H7 (cell line): ENCODE measurements at regions not wholly inside any gene's neighbourhood (a gene's known extent, or its start where the extent isn't known, plus 50 kb on each side); places are given as distances from the start of the nearest gene placed in this dataset.
A peak's percentile ranks its signal among the peaks of the same experiment; 100 is the strongest.

Experiments
- DNase-seq: peaks from one replicate; pipeline ENCODE4 v3.0.0; 2012
- H3K27me3 ChIP-seq: 2 replicates; pipeline ENCODE4 v1.6.0; 2011; ENCODE audit warnings: mild to moderate bottlenecking, low read length; ENCODE audit not compliant: control insufficient read depth, insufficient read depth
- H3K36me3 ChIP-seq: replicated peaks from 2 replicates; pipeline ENCODE4 v1.5.1; 2011; ENCODE audit warnings: low read length; ENCODE audit not compliant: control insufficient read depth, insufficient read depth
- H3K4me3 ChIP-seq: 2 replicates; pipeline ENCODE4 v1.5.1; 2011; ENCODE audit warnings: low read depth, mild to moderate bottlenecking, control low read depth, low read length, moderate library complexity; ENCODE audit not compliant: insufficient read depth

DNA sequence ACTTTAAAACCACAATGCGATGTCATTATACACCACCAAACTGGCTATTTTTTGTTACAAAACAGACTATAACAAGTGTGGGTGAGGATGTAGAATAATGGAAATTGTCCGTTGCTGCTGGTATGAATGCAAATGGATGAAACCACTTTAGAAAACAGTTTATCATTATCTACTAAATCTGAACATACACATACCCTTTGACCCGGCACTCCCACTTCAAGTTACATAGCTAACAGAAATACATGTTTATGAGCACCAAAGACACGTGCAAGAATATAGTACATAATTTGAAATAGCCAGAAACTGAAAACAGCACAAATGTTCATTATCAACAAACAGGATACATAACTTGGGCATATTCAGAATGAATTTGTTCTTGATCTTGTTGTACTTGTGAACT lies 206.4 kb upstream of the CHAC2 start:
- Histone ChIP-seq H3K36me3 (no peaks in the 10 kb centered on the region), H3K27me3 (no peaks in the 10 kb centered on the region), H3K4me3 (no peak overlapping the region)
- DNase-seq: no peak

DNA sequence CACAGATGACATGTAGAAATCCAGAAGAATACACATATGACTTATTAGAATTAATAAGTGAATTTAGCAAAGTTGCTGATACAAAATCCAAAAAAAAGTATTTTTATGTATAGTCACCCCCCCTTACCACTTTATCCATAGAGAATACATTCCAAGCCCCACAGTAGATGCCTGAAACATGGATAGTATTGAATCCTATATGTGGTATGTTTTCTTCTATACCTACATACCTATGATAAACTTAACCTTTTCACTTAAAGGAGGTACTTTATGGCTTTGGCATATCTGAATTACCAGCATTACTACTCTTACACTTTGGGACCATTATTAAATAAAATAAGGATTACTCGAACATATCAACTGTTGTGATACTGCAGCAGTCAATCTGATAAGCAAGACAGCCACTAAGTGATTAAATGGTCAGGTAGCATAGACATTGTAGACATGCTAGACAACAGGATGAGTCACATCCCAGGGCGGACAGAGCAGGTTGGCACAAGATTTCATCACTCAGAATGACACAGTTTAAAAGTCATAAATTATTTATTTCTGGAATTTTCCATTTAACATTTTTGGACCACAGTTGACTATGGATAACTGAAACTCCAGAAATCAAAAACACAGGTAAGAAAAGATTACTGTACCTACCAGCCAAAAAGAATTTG lies 208.2 kb upstream of the CHAC2 start:
- Histone ChIP-seq H3K4me3 (no peak overlapping the region), H3K36me3 (no peaks in the 10 kb centered on the region), H3K27me3 (no peaks in the 10 kb centered on the region)
- no peak for DNase-seq

DNA sequence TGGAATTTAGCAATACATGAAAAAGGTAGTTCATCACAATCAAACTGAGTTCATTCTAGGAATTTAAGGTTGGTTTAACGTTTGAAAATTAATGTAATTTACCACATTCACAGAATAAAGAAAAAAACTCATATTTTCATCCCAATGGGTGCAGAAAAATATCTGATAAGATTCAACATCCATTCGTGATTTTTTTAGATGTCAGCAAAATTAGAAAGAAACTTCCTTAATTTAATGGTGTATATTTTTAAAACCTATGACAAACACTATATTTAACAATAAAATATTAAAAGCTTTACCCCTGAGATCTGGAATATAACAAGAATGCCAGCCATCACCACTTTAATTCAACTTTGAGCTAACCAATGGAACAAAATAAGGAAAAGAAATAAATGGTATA lies 208.7 kb upstream of the CHAC2 start:
- H3K4me3 ChIP-seq: no peak overlapping the region
- H3K36me3 ChIP-seq: no peaks in the 10 kb centered on the region
- no peaks in the 10 kb centered on the region for H3K27me3 ChIP-seq
- no peak for DNase-seq

DNA sequence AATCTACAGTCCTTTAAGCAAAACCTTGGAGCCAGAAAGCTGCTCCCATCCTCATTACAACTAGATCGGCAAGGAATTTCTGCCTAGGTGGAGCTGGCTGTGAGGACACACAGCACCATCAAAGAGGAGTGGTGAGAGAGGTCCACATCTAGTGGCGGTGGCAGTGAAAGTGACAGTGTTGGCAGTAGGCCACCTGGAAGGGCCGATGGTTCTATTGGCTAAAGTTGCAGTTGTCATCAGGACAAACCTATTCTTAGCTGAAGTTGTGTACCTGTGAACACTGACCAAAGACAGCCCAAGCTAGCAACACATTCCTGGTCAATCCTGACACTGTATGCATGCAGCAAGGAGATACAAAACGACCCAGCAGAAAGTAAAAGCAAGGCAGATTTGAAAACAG lies 218.1 kb upstream of the CHAC2 start:
- peak; percentile 10 for DNase-seq
- Histone ChIP-seq H3K27me3 (no peaks in the 10 kb centered on the region), H3K36me3 (no peaks in the 10 kb centered on the region), H3K4me3 (no peak overlapping the region)

DNA sequence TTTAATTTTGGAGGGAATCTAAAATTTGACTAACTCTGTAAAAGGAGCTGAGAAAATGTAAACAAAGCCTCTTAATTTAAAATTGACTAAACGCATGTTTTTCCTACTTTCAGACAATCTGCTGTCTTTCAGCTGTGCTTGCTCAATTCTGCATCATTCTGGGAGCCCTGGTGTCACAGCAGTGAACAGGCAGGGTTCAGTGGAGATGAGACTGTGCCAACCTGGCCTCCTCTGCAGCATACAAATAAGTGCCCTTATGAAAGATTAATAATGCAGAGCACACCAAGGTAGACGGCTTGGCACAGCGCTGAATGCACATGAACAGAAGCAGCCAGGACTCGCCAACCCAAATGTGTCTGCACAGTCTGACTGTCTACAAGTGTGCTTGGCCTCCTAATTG lies 222.0 kb upstream of the CHAC2 start:
- Histone ChIP-seq H3K27me3 (no peaks in the 10 kb centered on the region), H3K4me3 (no peak overlapping the region), H3K36me3 (no peaks in the 10 kb centered on the region)
- DNase-seq: no peak

DNA sequence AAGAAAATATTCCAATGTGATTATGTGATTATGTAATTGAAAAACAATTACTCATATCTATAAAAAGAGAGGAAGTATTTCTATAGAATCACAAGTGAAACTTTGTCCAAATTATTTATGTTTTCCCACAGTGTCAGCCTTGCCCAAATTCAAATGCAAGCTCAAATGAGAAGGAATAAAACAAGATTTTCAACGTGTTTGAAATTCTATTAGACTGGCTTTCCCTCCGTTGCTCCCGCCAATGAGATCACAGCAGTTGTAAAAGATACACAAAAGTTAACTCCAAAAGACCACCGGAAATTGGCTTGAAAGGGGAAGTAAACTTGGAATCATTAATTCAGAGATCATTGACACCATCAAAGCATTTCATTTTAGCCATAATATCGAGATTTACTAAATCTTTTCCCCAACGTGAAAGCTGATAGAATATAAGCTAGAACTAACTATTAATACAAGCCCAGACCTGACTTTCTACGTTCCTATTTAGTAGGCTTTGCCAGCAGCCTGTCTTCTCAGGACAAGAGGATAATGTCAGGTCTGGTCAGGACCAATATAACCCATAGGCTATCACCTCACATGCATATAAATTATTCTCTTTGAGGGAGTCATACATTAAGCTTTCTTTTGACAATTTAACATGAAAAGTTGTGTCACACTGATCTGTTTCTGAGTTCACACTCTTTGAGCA lies 222.6 kb upstream of the CHAC2 start:
- Histone ChIP-seq H3K36me3 (no peaks in the 10 kb centered on the region), H3K27me3 (no peaks in the 10 kb centered on the region), H3K4me3 (no peak overlapping the region)
- no peak for DNase-seq

DNA sequence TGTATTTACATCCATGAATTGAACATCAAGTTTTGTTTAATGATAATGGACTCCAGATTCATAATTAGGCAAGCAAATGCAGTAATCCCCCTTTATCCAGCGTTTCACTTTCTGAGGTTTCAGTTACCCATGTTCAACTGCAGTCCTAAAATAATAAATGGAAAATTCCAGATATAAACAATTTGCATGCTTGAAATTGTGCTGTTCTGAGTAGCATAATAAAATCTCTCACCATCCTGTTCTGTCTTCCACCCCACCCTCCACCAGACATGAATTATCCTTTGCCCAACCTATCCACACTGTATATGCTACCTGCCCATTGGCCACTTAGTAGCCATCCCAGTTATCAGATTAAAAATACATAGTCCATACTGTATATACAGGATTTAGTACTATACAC lies 224.5 kb upstream of the CHAC2 start:
- Histone ChIP-seq H3K36me3 (no peaks in the 10 kb centered on the region), H3K4me3 (no peak overlapping the region), H3K27me3 (no peaks in the 10 kb centered on the region)
- no peak for DNase-seq

DNA sequence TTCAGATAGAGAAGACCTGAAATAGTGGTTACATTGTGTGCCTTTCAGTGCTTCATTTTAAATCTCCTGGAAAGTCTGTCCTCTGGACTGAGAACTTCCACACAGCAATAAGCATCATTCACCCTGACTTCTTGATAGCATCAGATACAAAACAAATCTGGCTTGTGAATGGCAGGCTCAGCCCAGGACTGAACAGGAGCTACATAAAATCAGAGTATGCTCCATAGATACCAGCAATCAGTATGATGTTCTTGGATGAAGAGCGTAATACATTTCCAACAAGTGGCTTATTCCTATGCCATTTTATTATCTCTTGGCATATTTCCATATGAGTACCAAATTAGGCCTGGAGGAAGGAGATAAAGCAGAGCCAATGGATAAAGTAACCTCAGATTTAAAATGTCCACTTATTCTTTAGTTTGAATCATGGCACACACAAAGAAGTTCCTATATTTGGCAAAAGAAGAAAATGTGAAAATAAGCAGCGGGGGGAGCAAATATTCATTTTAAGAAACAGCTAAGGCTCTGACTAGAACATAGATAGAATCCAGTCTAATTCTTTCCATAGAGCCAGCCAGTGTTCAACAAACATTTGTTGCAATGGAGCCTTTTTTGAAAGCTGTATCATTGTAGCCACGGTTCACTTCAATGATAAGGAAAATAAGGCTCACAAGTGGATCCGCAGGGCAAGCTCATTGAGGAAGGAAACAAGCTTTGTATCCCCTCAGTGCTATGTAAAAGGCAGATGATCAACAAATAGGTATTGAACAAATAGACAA lies 230.8 kb upstream of the CHAC2 start:
- no peaks in the 10 kb centered on the region for H3K36me3 ChIP-seq
- no peak overlapping the region for H3K4me3 ChIP-seq
- DNase-seq: no peak
- H3K27me3 ChIP-seq: no peaks in the 10 kb centered on the region

DNA sequence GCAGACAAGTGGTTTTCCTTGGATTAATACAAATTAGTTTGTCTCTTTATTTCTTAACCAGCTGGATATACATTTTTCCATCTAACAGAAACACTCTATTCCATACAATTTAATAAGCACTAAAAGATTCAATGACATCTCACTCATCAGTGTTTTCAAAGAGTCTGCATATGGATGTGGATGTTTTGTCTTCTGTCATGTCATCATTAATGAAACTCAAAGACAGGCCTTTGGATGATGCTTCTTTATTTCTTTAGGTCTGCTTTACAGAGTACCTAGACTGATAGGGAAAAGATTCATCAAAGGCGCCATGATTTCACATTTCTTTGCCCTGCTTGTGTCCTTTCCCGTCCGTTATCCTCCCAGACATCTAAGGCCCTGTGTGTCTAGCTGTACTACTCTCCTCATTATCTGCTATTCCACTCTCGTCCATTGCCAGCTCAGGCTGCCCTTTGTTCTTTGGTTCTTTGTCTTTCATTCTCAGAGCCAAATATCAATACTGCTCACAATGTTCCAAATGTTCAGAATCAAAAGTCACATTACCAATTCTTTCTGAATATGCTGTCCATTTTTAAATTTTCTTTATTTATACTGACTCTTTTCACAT lies 232.3 kb upstream of the CHAC2 start:
- no peak for DNase-seq
- no peak overlapping the region for H3K4me3 ChIP-seq
- no peaks in the 10 kb centered on the region for H3K27me3 ChIP-seq

DNA sequence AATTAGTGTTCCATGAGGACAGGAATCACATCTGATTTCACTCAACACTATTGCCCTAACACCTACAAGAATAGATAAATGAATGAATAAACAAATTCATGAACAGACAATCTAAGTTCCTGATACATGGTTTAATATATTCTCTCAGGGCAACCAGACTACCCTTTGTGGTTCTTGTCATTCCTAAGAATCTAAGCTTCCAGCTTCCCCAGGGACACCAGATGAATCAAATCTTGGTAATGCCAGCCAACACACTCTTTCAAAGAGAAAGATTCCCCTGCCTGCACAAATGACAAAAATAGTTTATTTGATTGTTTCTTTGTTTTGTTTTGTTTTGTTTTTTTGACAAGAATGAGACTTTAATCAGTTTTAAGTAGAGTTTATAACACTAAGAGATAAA lies 237.5 kb upstream of the CHAC2 start:
- DNase-seq: no peak
- H3K27me3 ChIP-seq: no peaks in the 10 kb centered on the region
- H3K4me3 ChIP-seq: no peak overlapping the region
- H3K36me3 ChIP-seq: no peaks in the 10 kb centered on the region

More for the DNA sequence above, 232.3 kb upstream of the CHAC2 start:
- no peaks in the 10 kb centered on the region for H3K36me3 ChIP-seq

DNA sequence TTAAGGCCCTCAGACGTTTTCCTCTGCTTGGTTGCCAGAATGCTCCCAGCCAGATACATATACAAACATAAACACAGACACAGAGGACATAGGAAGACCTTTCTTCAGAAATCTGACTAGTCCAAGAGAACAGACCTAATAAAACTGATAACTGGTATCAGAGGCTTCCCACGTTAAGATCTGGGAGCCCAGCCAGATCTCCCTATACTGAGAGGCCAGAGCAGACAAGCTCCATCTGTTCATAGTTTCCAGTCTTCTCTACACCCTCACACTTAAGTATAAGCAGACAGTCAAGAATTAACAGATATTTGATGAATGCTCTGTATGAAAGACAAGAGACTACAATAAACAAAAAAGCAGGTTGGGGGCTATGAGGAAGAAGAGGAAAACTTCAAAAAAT lies 240.5 kb upstream of the CHAC2 start:
- Histone ChIP-seq H3K27me3 (no peaks in the 10 kb centered on the region), H3K4me3 (no peak overlapping the region), H3K36me3 (no peaks in the 10 kb centered on the region)
- no peak for DNase-seq

DNA sequence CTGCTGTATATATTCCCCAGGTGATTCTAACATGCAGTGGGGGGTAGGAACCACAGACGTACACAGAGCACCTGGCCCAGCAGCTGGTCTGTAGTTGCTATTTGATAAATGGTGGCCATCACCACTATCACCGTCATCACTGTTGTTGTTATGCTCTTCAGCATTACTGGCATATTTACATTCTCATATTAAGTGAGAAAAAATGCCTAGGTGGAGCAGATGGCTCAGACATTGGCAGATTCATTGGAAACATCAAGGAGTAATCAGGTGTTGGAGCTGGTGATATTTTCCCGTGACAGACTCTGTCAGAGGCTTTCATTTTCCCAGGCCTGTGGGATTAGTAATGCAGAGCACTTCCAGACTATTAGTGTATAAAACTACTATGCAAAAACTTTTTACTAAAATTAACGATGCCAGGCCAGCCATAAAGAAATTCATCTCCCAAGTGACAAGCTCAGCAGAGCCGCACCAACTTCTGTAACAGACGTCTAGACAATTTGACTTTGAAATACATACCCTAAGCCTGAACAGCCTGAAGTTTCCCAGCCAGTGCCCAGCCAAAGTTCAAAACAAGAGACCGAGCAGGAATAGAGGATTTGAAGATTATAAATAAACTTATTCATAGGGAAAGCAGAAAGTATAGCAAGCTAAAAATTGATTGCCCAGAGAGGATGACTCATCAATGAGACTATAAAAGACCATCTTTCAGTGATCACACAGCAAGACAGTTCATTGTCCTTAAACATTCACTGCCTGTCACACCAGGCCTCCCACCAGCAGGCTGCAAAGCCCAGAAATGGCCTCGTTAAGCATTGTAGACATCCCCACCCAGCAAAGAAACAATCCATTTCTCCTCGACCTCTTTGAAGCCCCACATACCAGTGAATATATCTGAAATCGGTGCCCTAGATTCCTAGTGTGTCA lies 247.4 kb upstream of the CHAC2 start:
- Histone ChIP-seq H3K27me3 (no peaks in the 10 kb centered on the region), H3K36me3 (no peaks in the 10 kb centered on the region), H3K4me3 (no peak overlapping the region)
- DNase-seq: no peak

DNA sequence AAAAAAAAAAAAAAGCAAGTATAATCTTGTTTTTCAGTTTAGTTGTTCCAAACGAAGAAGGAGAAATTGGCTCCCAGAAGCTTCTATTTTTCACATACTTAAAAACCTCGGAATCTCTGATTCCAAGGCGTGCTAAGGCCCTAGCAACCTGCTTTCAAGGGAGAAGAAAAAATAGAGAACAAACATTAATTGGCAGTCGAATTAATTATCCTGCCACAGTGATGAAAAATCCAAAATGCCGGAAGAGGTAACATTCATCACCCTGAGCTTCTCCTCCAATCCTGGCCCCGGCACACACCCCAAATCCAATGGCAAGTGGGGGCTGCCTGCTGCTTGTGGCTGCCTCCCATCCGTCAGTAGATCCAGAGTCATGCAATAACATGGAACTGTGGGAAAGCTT lies 250.2 kb upstream of the CHAC2 start:
- Histone ChIP-seq H3K4me3 (no peak overlapping the region), H3K27me3 (no peaks in the 10 kb centered on the region), H3K36me3 (no peaks in the 10 kb centered on the region)
- DNase-seq: no peak

DNA sequence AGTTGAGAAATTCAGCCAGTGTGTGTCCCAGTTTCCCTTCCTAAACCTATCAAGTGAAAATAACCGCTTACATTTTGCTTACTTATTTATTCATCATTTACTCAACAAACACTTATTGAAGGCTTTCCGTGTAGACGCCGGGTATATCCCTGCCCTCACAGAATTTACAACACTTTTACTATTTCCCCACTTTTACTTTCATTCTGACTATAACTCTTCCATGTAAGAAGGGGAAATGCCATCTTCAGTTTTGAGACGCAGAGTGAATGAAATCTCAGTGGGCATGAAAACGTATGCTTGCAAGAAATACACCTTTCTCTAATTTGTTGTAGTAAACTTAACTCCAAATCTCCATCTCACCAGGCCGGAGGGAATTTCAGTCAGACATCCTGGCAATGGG lies 251.0 kb upstream of the CHAC2 start:
- Histone ChIP-seq H3K36me3 (no peaks in the 10 kb centered on the region), H3K27me3 (no peaks in the 10 kb centered on the region), H3K4me3 (no peak overlapping the region)
- no peak for DNase-seq
